BLaER1 treated with 17β-estradiol and CSF1 and Interleukin-3, amounts not matched to agents 10 nM and 100 nM (cell line): ENCODE measurements at regions not wholly inside any gene's neighbourhood (a gene's known extent, or its start where the extent isn't known, plus 50 kb on each side); places are given as distances from the start of the nearest gene placed in this dataset.

Experiments used
- H3K27ac ChIP-seq, 11 experiments: shearing (Covaris generic); formaldehyde crosslinking; 2 replicates each; pipeline ENCODE4 v1.8.1; 2022
- H3K27me3 ChIP-seq, 11 experiments: shearing (Covaris generic); formaldehyde crosslinking; 2 replicates each; pipeline ENCODE4 v1.8.1; 2022
- H3K36me3 ChIP-seq, 11 experiments: shearing (Covaris generic); formaldehyde crosslinking; 2 replicates each; pipeline ENCODE4 v1.8.1; 2022
- H3K4me1 ChIP-seq, 10 experiments: shearing (Covaris generic); formaldehyde crosslinking; 2 replicates each; pipeline ENCODE4 v1.8.1; 2022
- H3K4me2 ChIP-seq, 11 experiments: shearing (Covaris generic); formaldehyde crosslinking; 2 replicates each; pipeline ENCODE4 v1.8.1; 2022
- H3K4me3 ChIP-seq, 10 experiments: shearing (Covaris generic); formaldehyde crosslinking; 2 replicates each; pipeline ENCODE4 v1.8.1; 2022
- H3K9ac ChIP-seq, 11 experiments: shearing (Covaris generic); formaldehyde crosslinking; 2 replicates each; pipeline ENCODE4 v1.8.1; 2022
- H3K9me3 ChIP-seq, 11 experiments: shearing (Covaris generic); formaldehyde crosslinking; replicated peaks in 1 of 11; 2 replicates each; pipeline ENCODE4 v1.8.1; 2022
- H4K20me1 ChIP-seq, 11 experiments: shearing (Covaris generic); formaldehyde crosslinking; 2 replicates each; pipeline ENCODE4 v1.8.1; 2022
- Cebpa-rat ChIP-seq, 11 experiments: shearing (Covaris generic); IDR thresholded peaks; 2 replicates each; pipeline ENCODE4 v1.8.1; 2022

- TF ChIP-seq Cebpa-rat (IDR thresholded peaks at IDR 0.05), result no peak
- Histone ChIP-seq H3K4me3 (no peak overlapping the region), H3K27ac (no peak overlapping the region), H3K9ac (no peak overlapping the region), H3K4me2 (no peak overlapping the region), H3K9me3 (no peaks in the 10 kb centered on the region), H3K4me1 (no peaks in the 10 kb centered on the region), H4K20me1 (no peaks in the 10 kb centered on the region), H3K27me3 (no peaks in the 10 kb centered on the region), H3K36me3 (no peaks in the 10 kb centered on the region)
These were observed 774.4 kb downstream of the HDGFL1 start for GRCh38 chr6:23343610-23344306.

- no peak overlapping the region for H3K4me2 ChIP-seq
- H3K27ac ChIP-seq, result no peak overlapping the region
These were observed 777.8 kb upstream of the NRSN1 start for GRCh38 chr6:23348185-23348584.

GRCh38 chr6:23349521-23350147 lies 776.4 kb upstream of the NRSN1 start:
- Histone ChIP-seq H3K9ac (no peak overlapping the region), H3K4me2 (no peak overlapping the region), H3K4me1 (no peaks in the 10 kb centered on the region), H3K9me3 (no peaks in the 10 kb centered on the region), H4K20me1 (no peaks in the 10 kb centered on the region), H3K36me3 (no peaks in the 10 kb centered on the region), H3K4me3 (no peak overlapping the region), H3K27me3 (no peaks in the 10 kb centered on the region), H3K27ac (no peak overlapping the region)
- TF ChIP-seq Cebpa-rat (IDR thresholded peaks at IDR 0.05), result no peak

More at GRCh38 chr6:23348185-23348584, 777.8 kb upstream of the NRSN1 start:
- Histone ChIP-seq H3K9me3 (no peaks in the 10 kb centered on the region), H3K36me3 (no peaks in the 10 kb centered on the region), H3K4me1 (no peaks in the 10 kb centered on the region), H3K27me3 (no peaks in the 10 kb centered on the region), H4K20me1 (no peaks in the 10 kb centered on the region), H3K9ac (no peak overlapping the region), H3K4me3 (no peak overlapping the region)
- no peak for TF ChIP-seq Cebpa-rat (IDR thresholded peaks at IDR 0.05)

GRCh38 chr6:23350752-23351453 lies 775.1 kb upstream of the NRSN1 start:
- H4K20me1 ChIP-seq, result no peaks in the 10 kb centered on the region
- H3K27ac ChIP-seq, result no peak overlapping the region
- H3K27me3 ChIP-seq, result no peaks in the 10 kb centered on the region
- H3K36me3 ChIP-seq, result no peaks in the 10 kb centered on the region
- TF ChIP-seq Cebpa-rat (IDR thresholded peaks at IDR 0.05), result no peak
- no peak overlapping the region for H3K9ac ChIP-seq
- no peaks in the 10 kb centered on the region for H3K9me3 ChIP-seq
- no peaks in the 10 kb centered on the region for H3K4me1 ChIP-seq
- no peak overlapping the region for H3K4me2 ChIP-seq
- no peak overlapping the region for H3K4me3 ChIP-seq

- Histone ChIP-seq H3K36me3 (no peaks in the 10 kb centered on the region), H3K27me3 (no peaks in the 10 kb centered on the region), H3K9ac (no peak overlapping the region), H3K9me3 (no peaks in the 10 kb centered on the region), H3K27ac (no peak overlapping the region), H4K20me1 (no peaks in the 10 kb centered on the region), H3K4me1 (no peaks in the 10 kb centered on the region), H3K4me2 (no peak overlapping the region), H3K4me3 (no peak overlapping the region)
- no peak for TF ChIP-seq Cebpa-rat (IDR thresholded peaks at IDR 0.05)
These were observed 772.0 kb upstream of the NRSN1 start for GRCh38 chr6:23354004-23354403.

GRCh38 chr6:23357185-23357766 lies 768.7 kb upstream of the NRSN1 start:
- H3K9ac ChIP-seq, result no peak overlapping the region
- H3K27ac ChIP-seq, result no peak overlapping the region
- H3K36me3 ChIP-seq, result no peaks in the 10 kb centered on the region
- no peaks in the 10 kb centered on the region for H3K4me1 ChIP-seq
- H3K4me3 ChIP-seq, result no peak overlapping the region
- TF ChIP-seq Cebpa-rat (IDR thresholded peaks at IDR 0.05), result no peak
- no peaks in the 10 kb centered on the region for H3K27me3 ChIP-seq
- no peaks in the 10 kb centered on the region for H3K9me3 ChIP-seq
- no peak overlapping the region for H3K4me2 ChIP-seq
- H4K20me1 ChIP-seq, result no peaks in the 10 kb centered on the region

- Histone ChIP-seq H3K4me2 (no peak overlapping the region), H4K20me1 (no peaks in the 10 kb centered on the region), H3K9me3 (peaks cover 4 to 8% (median 5%) of the 10 kb centered on the region in 11 experiments; a peak in 14 of 22 replicates), H3K36me3 (no peaks in the 10 kb centered on the region), H3K27me3 (no peaks in the 10 kb centered on the region), H3K4me3 (no peak overlapping the region), H3K27ac (no peak overlapping the region), H3K4me1 (no peaks in the 10 kb centered on the region), H3K9ac (no peak overlapping the region)
- no peak for TF ChIP-seq Cebpa-rat (IDR thresholded peaks at IDR 0.05)
These were observed 760.3 kb upstream of the NRSN1 start for GRCh38 chr6:23365732-23366131.

- Histone ChIP-seq H3K27ac (no peak overlapping the region), H3K4me2 (no peak overlapping the region), H3K27me3 (no peaks in the 10 kb centered on the region), H3K9me3 (peaks cover 4 to 8% (median 5%) of the 10 kb centered on the region in 11 experiments; a peak in 14 of 22 replicates), H3K4me1 (no peaks in the 10 kb centered on the region), H4K20me1 (no peaks in the 10 kb centered on the region), H3K4me3 (no peak overlapping the region), H3K9ac (no peak overlapping the region), H3K36me3 (no peaks in the 10 kb centered on the region)
- TF ChIP-seq Cebpa-rat (IDR thresholded peaks at IDR 0.05), result no peak
These were observed 758.7 kb upstream of the NRSN1 start for GRCh38 chr6:23367311-23367710.

GRCh38 chr6:23368557-23368956 lies 757.5 kb upstream of the NRSN1 start:
- H3K36me3 ChIP-seq, result no peaks in the 10 kb centered on the region
- H3K27ac ChIP-seq, result no peak overlapping the region
- H3K4me3 ChIP-seq, result no peak overlapping the region
- H3K9ac ChIP-seq, result no peak overlapping the region
- TF ChIP-seq Cebpa-rat (IDR thresholded peaks at IDR 0.05), result no peak
- no peaks in the 10 kb centered on the region for H4K20me1 ChIP-seq
- H3K4me1 ChIP-seq, result no peaks in the 10 kb centered on the region
- no peaks in the 10 kb centered on the region for H3K27me3 ChIP-seq
- H3K9me3 ChIP-seq, result peaks cover 4 to 8% (median 5%) of the 10 kb centered on the region in 11 experiments; a peak in 14 of 22 replicates
- no peak overlapping the region for H3K4me2 ChIP-seq
